ENCODE measurements at regions not wholly inside any gene's neighbourhood (a gene's known extent, or its start where the extent isn't known, plus 50 kb on each side); places are given as distances from the start of the nearest gene placed in this dataset.

DNA sequence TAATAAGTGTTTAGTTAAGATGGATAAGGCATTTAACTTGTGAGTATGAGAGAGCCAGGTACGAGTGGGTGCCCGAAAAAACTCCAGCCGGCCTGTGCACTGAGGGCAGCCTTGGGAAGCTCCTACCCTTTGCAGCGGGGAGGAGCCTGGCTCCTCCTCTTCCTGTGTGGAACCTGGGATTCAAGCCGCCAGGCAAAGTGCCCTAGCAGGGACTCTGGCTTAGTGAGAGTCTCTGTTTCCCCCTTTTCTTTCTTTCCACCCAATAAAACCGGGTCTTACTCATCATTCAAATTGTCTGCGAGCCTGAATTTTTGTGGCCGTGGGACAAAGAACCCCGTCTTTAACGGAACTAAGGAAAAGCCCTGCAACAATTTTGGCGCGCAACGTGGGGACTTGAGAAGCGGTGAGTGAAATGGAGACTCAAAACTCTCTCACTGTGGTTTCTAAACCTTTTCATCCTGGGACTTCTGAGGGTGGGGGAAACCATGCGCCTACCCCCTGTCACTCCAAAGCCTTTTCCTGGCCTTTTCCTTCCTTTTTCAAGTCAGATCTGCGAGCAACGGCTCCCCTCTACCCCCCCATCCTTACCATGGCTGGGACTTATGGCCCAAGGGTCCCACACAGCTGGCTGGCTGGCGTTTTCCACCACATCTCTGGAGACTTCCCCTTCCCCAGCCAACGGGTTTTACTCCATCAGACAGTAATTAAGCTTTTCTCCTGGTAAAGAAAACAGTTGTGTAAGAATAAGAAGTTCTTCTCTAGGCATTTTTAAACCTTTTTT, 535.7 kb upstream of the ACO1 start:
- Histone ChIP-seq H3K4me3 (ENCODE audit: low read length in 2 of 2) (no peak overlapping the region), H3K36me3 (ENCODE audit: insufficient read depth, low read length) (no peaks in the 10 kb centered on the region), H3K27me3 (ENCODE audit: insufficient read depth, low read length) (no peaks in the 10 kb centered on the region), H3K27ac (ENCODE audit: low read depth, low read length) (no peak overlapping the region), H3K4me1 (ENCODE audit: insufficient read depth, low read length) (no peaks in the 10 kb centered on the region), H3K9me3 (ENCODE audit: control insufficient read depth in 1 of 2, low read length in 2 of 2) (no peaks in the 10 kb centered on the region)
- intact Hi-C loops (cut with micrococcal nuclease), result no loop called here
- Mint-ChIP-seq H3K27ac (no peak overlapping the region), H3K4me1 (peaks cover 0 to 2% (median 0%) of the 10 kb centered on the region in 4 donors), H3K9me3 (peaks cover 0 to 2% (median 0%) of the 10 kb centered on the region in 8 donors), H3K4me3 (no peak overlapping the region), H3K36me3 (no peaks in the 10 kb centered on the region), H3K27me3 (peaks cover 0 to 3% of the 10 kb centered on the region in 2 donors)
- ChIA-PET POLR2A (ENCODE audit: partially characterized antibody) (no interaction called here), CTCF (ENCODE audit: partially characterized antibody) (interaction anchor here (0.6 kb wide), 1 partner anchor 1461 kb away, joined by 3 read pairs; no protein-coding TSS in a partner anchor)
- DNase-seq, result no peak

DNA sequence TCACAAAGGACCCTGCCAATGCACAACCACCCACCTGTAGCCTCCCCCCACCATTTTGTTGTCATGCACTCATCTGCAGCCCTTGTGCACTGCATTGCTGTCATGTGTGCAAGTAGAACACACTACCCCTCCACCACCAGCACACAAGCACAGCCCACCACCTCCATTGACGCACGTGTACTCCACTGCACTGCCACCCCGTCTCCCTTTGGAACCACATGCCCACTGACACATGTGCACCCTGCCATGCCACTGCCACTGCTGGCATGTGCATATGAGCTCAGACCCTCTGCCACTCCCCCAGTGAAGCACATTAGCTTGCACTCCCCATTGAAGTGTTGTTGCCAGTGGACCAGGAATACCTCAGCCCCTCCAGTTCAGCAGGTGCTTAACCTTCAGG, 530.3 kb upstream of the ACO1 start:
- H3K4me3 ChIP-seq (ENCODE audit: low read length in 2 of 2), result no peak overlapping the region
- intact Hi-C loops (cut with micrococcal nuclease), result no loop called here
- Mint-ChIP-seq H3K9me3 (peaks cover 0 to 6% (median 2%) of the 10 kb centered on the region in 8 donors), H3K4me3 (no peak overlapping the region), H3K4me1 (peaks cover 0 to 2% (median 0%) of the 10 kb centered on the region in 4 donors), H3K36me3 (no peaks in the 10 kb centered on the region), H3K27ac (no peak overlapping the region), H3K27me3 (peaks cover 0 to 2% of the 10 kb centered on the region in 2 donors)
- CTCF ChIA-PET (ENCODE audit: partially characterized antibody), result no interaction called here
- POLR2A ChIA-PET (ENCODE audit: partially characterized antibody), result no interaction called here
- no peak overlapping the region for H3K27ac ChIP-seq (ENCODE audit: low read depth, low read length)
- no peaks in the 10 kb centered on the region for H3K4me1 ChIP-seq (ENCODE audit: insufficient read depth, low read length)
- no peaks in the 10 kb centered on the region for H3K9me3 ChIP-seq (ENCODE audit: control insufficient read depth in 1 of 2, low read length in 2 of 2)
- no peaks in the 10 kb centered on the region for H3K27me3 ChIP-seq (ENCODE audit: insufficient read depth, low read length)
- H3K36me3 ChIP-seq (ENCODE audit: insufficient read depth, low read length), result no peaks in the 10 kb centered on the region
- no peak for DNase-seq

DNA sequence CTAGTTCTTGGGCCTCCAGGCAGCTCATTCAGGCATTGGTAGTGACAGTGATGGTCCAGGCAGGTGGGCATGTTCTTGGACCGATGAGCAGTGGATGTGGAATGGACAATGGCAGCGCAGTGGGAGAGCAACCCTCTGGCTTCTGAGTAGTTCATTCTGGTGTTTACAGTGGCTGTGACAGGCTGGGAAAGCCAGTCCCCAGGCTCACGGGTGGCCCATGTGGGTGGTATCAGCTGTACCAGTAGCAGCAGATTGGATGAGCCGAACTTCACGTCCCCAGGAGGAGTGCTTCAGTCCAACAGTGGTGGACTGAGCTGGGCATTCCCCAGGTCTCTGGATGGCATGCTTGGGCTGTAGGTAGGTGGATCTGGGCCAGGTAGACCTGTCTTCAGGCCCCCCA, 515.6 kb upstream of the ACO1 start:
- Mint-ChIP-seq H3K9me3 (peaks cover 0 to 14% (median 2%) of the 10 kb centered on the region in 8 donors), H3K27ac (no peak overlapping the region), H3K4me3 (no peak overlapping the region), H3K36me3 (no peaks in the 10 kb centered on the region), H3K4me1 (no peaks in the 10 kb centered on the region), H3K27me3 (peaks cover 0 to 1% of the 10 kb centered on the region in 2 donors)
- Histone ChIP-seq H3K36me3 (ENCODE audit: insufficient read depth, low read length) (no peaks in the 10 kb centered on the region), H3K9me3 (ENCODE audit: control insufficient read depth in 1 of 2, low read length in 2 of 2) (no peaks in the 10 kb centered on the region), H3K4me3 (ENCODE audit: low read length in 2 of 2) (no peak overlapping the region), H3K27ac (ENCODE audit: low read depth, low read length) (no peak overlapping the region), H3K27me3 (ENCODE audit: insufficient read depth, low read length) (no peaks in the 10 kb centered on the region), H3K4me1 (ENCODE audit: insufficient read depth, low read length) (no peaks in the 10 kb centered on the region)
- peak in 1 of 5 donors; percentile 34 for DNase-seq
- intact Hi-C loops (cut with micrococcal nuclease), result no loop called here
- ChIA-PET POLR2A (ENCODE audit: partially characterized antibody) (no interaction called here), CTCF (ENCODE audit: partially characterized antibody) (no interaction called here)

DNA sequence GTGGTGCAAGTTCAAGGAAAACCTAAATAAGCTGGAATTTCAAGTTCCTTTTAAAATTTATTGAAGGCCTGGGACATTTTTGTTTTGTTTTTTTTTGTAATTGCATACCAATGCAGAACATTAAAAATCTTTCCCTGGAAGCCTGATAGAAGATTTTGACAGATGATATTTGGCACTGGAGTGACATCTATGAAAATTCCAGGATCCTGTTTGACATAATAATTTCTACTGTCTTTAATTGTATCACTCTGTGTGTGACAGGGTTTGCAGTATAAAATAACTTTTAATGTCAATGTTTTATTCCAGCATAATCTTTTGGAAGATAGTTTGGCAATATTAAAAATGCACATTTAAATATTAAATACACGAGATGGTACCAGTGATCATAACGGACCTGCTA, 514.2 kb upstream of the ACO1 start:
- Histone ChIP-seq H3K27ac (ENCODE audit: low read depth, low read length) (no peak overlapping the region), H3K36me3 (ENCODE audit: insufficient read depth, low read length) (no peaks in the 10 kb centered on the region), H3K4me1 (ENCODE audit: insufficient read depth, low read length) (no peaks in the 10 kb centered on the region), H3K27me3 (ENCODE audit: insufficient read depth, low read length) (no peaks in the 10 kb centered on the region), H3K4me3 (ENCODE audit: low read length in 2 of 2) (no peak overlapping the region), H3K9me3 (ENCODE audit: control insufficient read depth in 1 of 2, low read length in 2 of 2) (no peaks in the 10 kb centered on the region)
- Mint-ChIP-seq H3K27me3 (peaks cover 0 to 1% of the 10 kb centered on the region in 2 donors), H3K36me3 (no peaks in the 10 kb centered on the region), H3K9me3 (peaks cover 0 to 14% (median 2%) of the 10 kb centered on the region in 8 donors), H3K4me1 (no peaks in the 10 kb centered on the region), H3K27ac (no peak overlapping the region), H3K4me3 (no peak overlapping the region)
- POLR2A ChIA-PET (ENCODE audit: partially characterized antibody), result no interaction called here
- DNase-seq, result no peak
- intact Hi-C loops (cut with micrococcal nuclease), result no loop called here
- CTCF ChIA-PET (ENCODE audit: partially characterized antibody), result no interaction called here

DNA sequence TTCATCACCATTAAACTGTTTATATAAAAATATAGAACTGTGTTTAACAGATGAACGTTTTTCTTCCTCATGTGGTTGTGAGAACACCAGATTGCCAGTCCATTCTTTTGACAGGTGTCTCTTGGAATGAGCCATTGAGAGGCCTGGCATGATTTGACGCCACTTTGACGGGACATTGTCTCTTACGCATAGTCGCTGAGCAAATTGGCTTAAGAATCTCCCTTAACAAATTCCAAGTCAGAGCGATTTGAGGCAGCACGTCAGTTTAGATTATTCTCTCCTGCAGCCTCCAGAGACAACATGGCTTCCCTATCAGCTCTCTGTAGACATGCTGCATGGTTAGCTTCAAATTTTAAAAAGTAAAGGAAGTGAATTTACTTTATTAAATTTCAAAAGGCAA, 510.7 kb upstream of the ACO1 start:
- Mint-ChIP-seq H3K27ac (no peak overlapping the region), H3K36me3 (no peaks in the 10 kb centered on the region), H3K27me3 (peaks cover 0 to 1% of the 10 kb centered on the region in 2 donors), H3K4me1 (no peaks in the 10 kb centered on the region), H3K4me3 (no peak overlapping the region), H3K9me3 (peaks cover 0 to 5% (median 0%) of the 10 kb centered on the region in 8 donors)
- intact Hi-C loops (cut with micrococcal nuclease), result no loop called here
- H3K27me3 ChIP-seq (ENCODE audit: insufficient read depth, low read length), result no peaks in the 10 kb centered on the region
- CTCF ChIA-PET (ENCODE audit: partially characterized antibody), result no interaction called here
- H3K9me3 ChIP-seq (ENCODE audit: control insufficient read depth in 1 of 2, low read length in 2 of 2), result no peaks in the 10 kb centered on the region
- POLR2A ChIA-PET (ENCODE audit: partially characterized antibody), result no interaction called here
- no peak for DNase-seq
- no peaks in the 10 kb centered on the region for H3K4me1 ChIP-seq (ENCODE audit: insufficient read depth, low read length)
- no peaks in the 10 kb centered on the region for H3K36me3 ChIP-seq (ENCODE audit: insufficient read depth, low read length)
- H3K4me3 ChIP-seq (ENCODE audit: low read length in 2 of 2), result no peak overlapping the region
- no peak overlapping the region for H3K27ac ChIP-seq (ENCODE audit: low read depth, low read length)

DNA sequence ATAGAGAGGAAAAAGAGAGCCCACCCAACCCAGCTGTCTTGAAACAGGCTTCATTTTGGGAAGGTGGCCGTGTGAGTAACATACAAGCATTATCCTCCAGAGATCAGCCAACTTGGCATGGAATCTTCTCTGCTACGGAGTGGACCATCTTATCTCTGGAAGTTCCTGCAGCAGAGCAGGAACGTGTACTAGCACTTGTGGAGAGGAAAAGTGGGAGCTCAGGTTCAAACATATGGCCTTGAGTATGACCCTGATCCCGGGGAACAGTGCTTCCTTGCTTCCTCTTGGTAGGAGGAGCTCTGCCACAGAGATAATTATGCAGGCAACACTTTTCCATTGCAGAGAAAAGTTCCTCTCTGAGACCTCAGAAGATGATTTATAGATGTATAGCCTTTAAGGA, 490.4 kb upstream of the ACO1 start:
- H3K36me3 Mint-ChIP-seq, result no peaks in the 10 kb centered on the region
- peaks cover 0 to 5% (median 0%) of the 10 kb centered on the region in 8 donors for H3K9me3 Mint-ChIP-seq
- no peaks in the 10 kb centered on the region for H3K4me1 ChIP-seq (ENCODE audit: insufficient read depth, low read length)
- POLR2A ChIA-PET (ENCODE audit: partially characterized antibody), result no interaction called here
- no peak overlapping the region for H3K27ac ChIP-seq (ENCODE audit: low read depth, low read length)
- H3K4me3 Mint-ChIP-seq, result no peak overlapping the region
- H3K27me3 Mint-ChIP-seq, result peaks cover 2% of the 10 kb centered on the region in 2 donors
- H3K9me3 ChIP-seq (ENCODE audit: control insufficient read depth in 1 of 2, low read length in 2 of 2), result no peaks in the 10 kb centered on the region
- DNase-seq, result no peak
- H3K27me3 ChIP-seq (ENCODE audit: insufficient read depth, low read length), result no peaks in the 10 kb centered on the region
- no peak overlapping the region for H3K27ac Mint-ChIP-seq
- CTCF ChIA-PET (ENCODE audit: partially characterized antibody), result no interaction called here
- H3K36me3 ChIP-seq (ENCODE audit: insufficient read depth, low read length), result no peaks in the 10 kb centered on the region
- intact Hi-C loops (cut with micrococcal nuclease), result no loop called here
- no peak overlapping the region for H3K4me3 ChIP-seq (ENCODE audit: low read length in 2 of 2)
- H3K4me1 Mint-ChIP-seq, result no peaks in the 10 kb centered on the region

DNA sequence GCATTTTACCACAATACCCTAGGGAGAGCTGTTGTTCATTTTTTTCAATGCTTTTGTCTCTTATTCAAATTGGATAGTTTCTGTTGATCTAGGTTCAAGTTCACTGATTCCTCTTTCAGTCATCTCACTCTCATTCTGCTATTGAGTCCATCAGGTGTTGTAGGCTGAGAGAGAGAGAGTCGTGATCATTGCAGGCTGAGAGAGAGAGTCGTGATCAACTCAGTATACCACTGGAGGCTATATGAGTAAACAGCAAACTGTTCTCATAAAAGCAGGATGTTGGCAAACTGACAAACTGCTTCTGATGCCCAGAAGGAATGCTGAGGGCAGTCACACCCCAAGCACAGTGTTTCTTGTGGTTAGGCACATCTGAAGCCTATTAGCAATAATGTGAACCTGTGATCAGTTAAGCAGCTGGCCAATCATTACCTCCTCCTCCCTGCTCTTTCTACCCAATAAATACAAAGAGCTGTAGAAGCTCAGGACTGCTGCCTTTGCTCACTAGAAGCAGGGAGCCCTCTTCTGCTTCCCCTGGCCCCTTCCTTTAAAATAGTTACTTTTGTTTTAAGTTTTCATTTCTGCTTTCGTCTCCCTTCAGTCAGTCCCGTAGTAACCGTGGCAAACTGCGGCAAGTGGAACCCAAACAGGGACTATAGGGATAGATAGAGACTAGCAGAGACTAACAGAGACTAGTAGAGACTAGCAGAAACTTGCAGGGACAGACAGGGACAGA, 476.1 kb upstream of the ACO1 start:
- no peak overlapping the region for H3K27ac Mint-ChIP-seq
- H3K4me3 Mint-ChIP-seq, result peak overlapping the region in 3 of 8 donors; percentile 11 to 43 (median 13)
- H3K9me3 Mint-ChIP-seq, result no peaks in the 10 kb centered on the region

More for the DNA sequence above, 476.1 kb upstream of the ACO1 start:
- Histone ChIP-seq H3K9me3 (ENCODE audit: control insufficient read depth in 1 of 2, low read length in 2 of 2) (no peaks in the 10 kb centered on the region), H3K4me1 (ENCODE audit: insufficient read depth, low read length) (no peaks in the 10 kb centered on the region), H3K27me3 (ENCODE audit: insufficient read depth, low read length) (no peaks in the 10 kb centered on the region), H3K36me3 (ENCODE audit: insufficient read depth, low read length) (no peaks in the 10 kb centered on the region), H3K27ac (ENCODE audit: low read depth, low read length) (no peak overlapping the region), H3K4me3 (ENCODE audit: low read length in 2 of 2) (no peak overlapping the region)
- ChIA-PET CTCF (ENCODE audit: partially characterized antibody) (no interaction called here), POLR2A (ENCODE audit: partially characterized antibody) (no interaction called here)
- Mint-ChIP-seq H3K36me3 (no peaks in the 10 kb centered on the region), H3K4me1 (peaks cover 0 to 4% (median 1%) of the 10 kb centered on the region in 4 donors), H3K27me3 (peaks cover 2 to 3% of the 10 kb centered on the region in 2 donors)
- intact Hi-C loops (cut with micrococcal nuclease), result no loop called here
- no peak for DNase-seq

All from CD4-positive, alpha-beta memory T cell (primary cell).